ENCODE measurements at regions not wholly inside any gene's neighbourhood (a gene's known extent, or its start where the extent isn't known, plus 50 kb on each side); places are given as distances from the start of the nearest gene placed in this dataset.

DNA sequence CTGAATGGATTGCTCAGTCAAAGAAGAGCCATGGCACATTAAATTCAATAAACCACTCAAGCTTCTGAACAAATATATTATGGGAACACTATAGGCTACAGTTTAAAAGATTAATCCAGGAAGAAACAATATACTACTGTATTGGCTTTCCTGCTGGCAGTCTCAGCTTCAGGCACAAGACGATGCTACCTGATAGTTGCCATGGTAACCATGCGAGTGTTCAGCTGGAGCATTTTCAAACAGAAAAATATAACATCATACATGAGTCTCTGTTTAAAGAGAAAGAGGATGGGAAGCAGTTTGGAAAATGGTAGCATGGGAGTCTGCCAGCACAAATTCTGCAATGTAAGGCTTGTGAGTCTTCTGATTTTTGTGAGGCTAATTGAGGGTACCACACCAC lies 65.9 kb upstream of the CPO start:
- H3K4me1 ChIP-seq = no peaks in the 10 kb centered on the region
- no peak overlapping the region for H3K27ac ChIP-seq
- TF ChIP-seq RARB (CRISPR knock-in tag; IDR thresholded peaks at IDR 0.05) = no peak
- no peak for TF ChIP-seq NR3C1 (IDR thresholded peaks at IDR 0.05)
- TF ChIP-seq TP53 (CRISPR knock-in tag; IDR thresholded peaks at IDR 0.05) = no peak
- no peak for TF ChIP-seq ESRRA (IDR thresholded peaks at IDR 0.05; ENCODE audit: borderline replicate concordance, low read length)
- TF ChIP-seq HEYL (CRISPR knock-in tag; IDR thresholded peaks at IDR 0.05) = no peak
- TF ChIP-seq, protein P1, sequence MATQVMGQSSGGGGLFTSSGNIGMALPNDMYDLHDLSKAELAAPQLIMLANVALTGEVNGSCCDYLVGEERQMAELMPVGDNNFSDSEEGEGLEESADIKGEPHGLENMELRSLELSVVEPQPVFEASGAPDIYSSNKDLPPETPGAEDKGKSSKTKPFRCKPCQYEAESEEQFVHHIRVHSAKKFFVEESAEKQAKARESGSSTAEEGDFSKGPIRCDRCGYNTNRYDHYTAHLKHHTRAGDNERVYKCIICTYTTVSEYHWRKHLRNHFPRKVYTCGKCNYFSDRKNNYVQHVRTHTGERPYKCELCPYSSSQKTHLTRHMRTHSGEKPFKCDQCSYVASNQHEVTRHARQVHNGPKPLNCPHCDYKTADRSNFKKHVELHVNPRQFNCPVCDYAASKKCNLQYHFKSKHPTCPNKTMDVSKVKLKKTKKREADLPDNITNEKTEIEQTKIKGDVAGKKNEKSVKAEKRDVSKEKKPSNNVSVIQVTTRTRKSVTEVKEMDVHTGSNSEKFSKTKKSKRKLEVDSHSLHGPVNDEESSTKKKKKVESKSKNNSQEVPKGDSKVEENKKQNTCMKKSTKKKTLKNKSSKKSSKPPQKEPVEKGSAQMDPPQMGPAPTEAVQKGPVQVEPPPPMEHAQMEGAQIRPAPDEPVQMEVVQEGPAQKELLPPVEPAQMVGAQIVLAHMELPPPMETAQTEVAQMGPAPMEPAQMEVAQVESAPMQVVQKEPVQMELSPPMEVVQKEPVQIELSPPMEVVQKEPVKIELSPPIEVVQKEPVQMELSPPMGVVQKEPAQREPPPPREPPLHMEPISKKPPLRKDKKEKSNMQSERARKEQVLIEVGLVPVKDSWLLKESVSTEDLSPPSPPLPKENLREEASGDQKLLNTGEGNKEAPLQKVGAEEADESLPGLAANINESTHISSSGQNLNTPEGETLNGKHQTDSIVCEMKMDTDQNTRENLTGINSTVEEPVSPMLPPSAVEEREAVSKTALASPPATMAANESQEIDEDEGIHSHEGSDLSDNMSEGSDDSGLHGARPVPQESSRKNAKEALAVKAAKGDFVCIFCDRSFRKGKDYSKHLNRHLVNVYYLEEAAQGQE (IDR thresholded peaks at IDR 0.05) = no peak
- no peak for TF ChIP-seq RFX5 (IDR thresholded peaks at IDR 0.05)
- no peak for TF ChIP-seq NPAS2 (CRISPR knock-in tag; IDR thresholded peaks at IDR 0.05; ENCODE audit: borderline replicate concordance)
- no peak for TF ChIP-seq EHMT2 (IDR thresholded peaks at IDR 0.05; ENCODE audit: low read depth)
- no peak for TF ChIP-seq MYC (IDR thresholded peaks at IDR 0.05; ENCODE audit: borderline replicate concordance, low read length)
- TF ChIP-seq MAZ (IDR thresholded peaks at IDR 0.05; ENCODE audit: borderline replicate concordance, low read depth, low read length) = no peak
- no peak for TF ChIP-seq CHD4 (IDR thresholded peaks at IDR 0.05; ENCODE audit: borderline replicate concordance)
- no peak for TF ChIP-seq HOXA7 (CRISPR knock-in tag; IDR thresholded peaks at IDR 0.05)
- no peak for TF ChIP-seq POLR2A (IDR thresholded peaks at IDR 0.05; ENCODE audit: low read length)
- no peak for TF ChIP-seq KDM1A (IDR thresholded peaks at IDR 0.05; ENCODE audit: low read depth)
- FAIRE-seq (no peak), DNase-seq (ENCODE audit: low read depth in 1 of 2, low spot score in 1 of 2) (no peak), ATAC-seq (no peak)
- 49% methylated on average over 2 of the region's 2 CpGs for WGBS (ENCODE audit: missing lambda C conversion rate)
- no peak overlapping the region for H3K4me3 ChIP-seq
- no peak overlapping the region for H3K4me2 ChIP-seq
- ChIA-PET CTCF (interaction anchor here (1.2 kb wide), 1 partner anchor 93 kb away, joined by 3 read pairs; no protein-coding TSS in a partner anchor), POLR2A (no interaction called here)
- no peaks in the 10 kb centered on the region for H3K9me3 ChIP-seq

DNA sequence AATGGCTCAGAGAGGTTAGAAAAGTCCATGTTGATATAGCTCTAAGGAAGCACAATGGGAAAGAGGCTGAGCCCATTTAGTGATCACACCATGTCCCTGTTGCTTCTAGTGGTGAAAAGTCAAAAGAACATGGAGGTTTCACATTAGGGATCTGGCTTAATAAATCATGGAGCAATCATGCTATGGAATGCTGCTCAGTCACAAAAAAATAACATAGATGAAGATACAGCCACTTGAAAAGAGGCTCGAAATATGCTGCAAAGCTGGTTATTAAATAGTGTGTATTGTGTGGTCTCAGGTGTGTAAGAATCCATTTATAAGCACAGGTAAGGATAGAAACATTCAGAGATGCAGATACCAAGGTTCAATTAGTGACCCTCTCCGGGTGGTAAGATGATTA lies 63.6 kb upstream of the CPO start:
- WGBS (ENCODE audit: missing lambda C conversion rate) = 2% methylated on average over 2 of the region's 2 CpGs
- POLR2A ChIA-PET = no interaction called here
- no peak overlapping the region for H3K4me3 ChIP-seq
- no peak overlapping the region for H3K4me2 ChIP-seq
- FAIRE-seq = no peak
- TF ChIP-seq, protein P2, sequence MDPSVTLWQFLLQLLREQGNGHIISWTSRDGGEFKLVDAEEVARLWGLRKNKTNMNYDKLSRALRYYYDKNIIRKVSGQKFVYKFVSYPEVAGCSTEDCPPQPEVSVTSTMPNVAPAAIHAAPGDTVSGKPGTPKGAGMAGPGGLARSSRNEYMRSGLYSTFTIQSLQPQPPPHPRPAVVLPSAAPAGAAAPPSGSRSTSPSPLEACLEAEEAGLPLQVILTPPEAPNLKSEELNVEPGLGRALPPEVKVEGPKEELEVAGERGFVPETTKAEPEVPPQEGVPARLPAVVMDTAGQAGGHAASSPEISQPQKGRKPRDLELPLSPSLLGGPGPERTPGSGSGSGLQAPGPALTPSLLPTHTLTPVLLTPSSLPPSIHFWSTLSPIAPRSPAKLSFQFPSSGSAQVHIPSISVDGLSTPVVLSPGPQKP (IDR thresholded peaks at IDR 0.05; ENCODE audit: low read depth, low read length) = no peak
- no peak for TF ChIP-seq TFCP2L1 (CRISPR knock-in tag; IDR thresholded peaks at IDR 0.05)
- TF ChIP-seq EHMT2 (IDR thresholded peaks at IDR 0.05; ENCODE audit: low read depth) = no peak
- TF ChIP-seq ZSCAN20 (CRISPR knock-in tag; IDR thresholded peaks at IDR 0.05) = no peak
- no peak for TF ChIP-seq KDM5A (IDR thresholded peaks at IDR 0.05)
- no peak for TF ChIP-seq ZNF302 (CRISPR knock-in tag; IDR thresholded peaks at IDR 0.05)
- TF ChIP-seq, protein P3, sequence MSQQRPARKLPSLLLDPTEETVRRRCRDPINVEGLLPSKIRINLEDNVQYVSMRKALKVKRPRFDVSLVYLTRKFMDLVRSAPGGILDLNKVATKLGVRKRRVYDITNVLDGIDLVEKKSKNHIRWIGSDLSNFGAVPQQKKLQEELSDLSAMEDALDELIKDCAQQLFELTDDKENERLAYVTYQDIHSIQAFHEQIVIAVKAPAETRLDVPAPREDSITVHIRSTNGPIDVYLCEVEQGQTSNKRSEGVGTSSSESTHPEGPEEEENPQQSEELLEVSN (IDR thresholded peaks at IDR 0.05; ENCODE audit: borderline replicate concordance, low read depth) = no peak
- no peak for TF ChIP-seq MAZ (IDR thresholded peaks at IDR 0.05; ENCODE audit: borderline replicate concordance, low read depth, low read length)
- no peak for TF ChIP-seq BHLHE40 (IDR thresholded peaks at IDR 0.05; ENCODE audit: low read depth, low read length)
- TF ChIP-seq, protein P4, sequence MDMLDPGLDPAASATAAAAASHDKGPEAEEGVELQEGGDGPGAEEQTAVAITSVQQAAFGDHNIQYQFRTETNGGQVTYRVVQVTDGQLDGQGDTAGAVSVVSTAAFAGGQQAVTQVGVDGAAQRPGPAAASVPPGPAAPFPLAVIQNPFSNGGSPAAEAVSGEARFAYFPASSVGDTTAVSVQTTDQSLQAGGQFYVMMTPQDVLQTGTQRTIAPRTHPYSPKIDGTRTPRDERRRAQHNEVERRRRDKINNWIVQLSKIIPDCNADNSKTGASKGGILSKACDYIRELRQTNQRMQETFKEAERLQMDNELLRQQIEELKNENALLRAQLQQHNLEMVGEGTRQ (IDR thresholded peaks at IDR 0.05) = no peak
- no peak for TF ChIP-seq RFX5 (IDR thresholded peaks at IDR 0.05)
- no peak for TF ChIP-seq MAFK (IDR thresholded peaks at IDR 0.05; ENCODE audit: partially characterized antibody)
- TF ChIP-seq FOSL2 (IDR thresholded peaks at IDR 0.05) = no peak
- no peak for TF ChIP-seq FOSL2 (CRISPR knock-in tag; IDR thresholded peaks at IDR 0.05)
- no peak for TF ChIP-seq EP300 (IDR thresholded peaks at IDR 0.05)
- TF ChIP-seq FOXS1 (CRISPR knock-in tag; IDR thresholded peaks at IDR 0.05) = no peak
- CTCF ChIA-PET = no interaction called here
- no peak overlapping the region for H3K27ac ChIP-seq
- DNase-seq (ENCODE audit: low read depth in 1 of 2, low spot score in 1 of 2) = no peak
- no peak for ATAC-seq
- no peaks in the 10 kb centered on the region for H3K9me3 ChIP-seq
- no peaks in the 10 kb centered on the region for H3K4me1 ChIP-seq
